ENCODE measurements at regions not wholly inside any gene's neighbourhood (a gene's known extent, or its start where the extent isn't known, plus 50 kb on each side); places are given as distances from the start of the nearest gene placed in this dataset.

DNA sequence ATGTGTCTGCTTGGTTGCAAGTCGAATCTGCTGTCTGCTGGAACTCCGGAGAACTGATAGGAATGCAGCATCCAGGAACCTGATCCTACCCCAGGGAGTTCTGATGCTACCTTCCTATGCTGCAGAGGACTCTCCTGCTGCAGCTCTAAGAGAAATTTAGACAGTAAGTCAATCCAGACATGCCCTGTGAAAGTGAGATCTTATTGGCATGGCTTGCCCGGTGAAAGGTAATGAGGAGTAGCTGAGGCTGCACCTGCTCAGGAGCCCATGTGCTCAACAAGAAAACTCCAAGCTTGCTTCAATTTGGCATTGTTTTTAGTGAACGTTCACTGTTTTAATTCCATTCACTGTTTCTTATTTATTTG is 217.3 kb upstream of the SERP2 start:
- DNase-seq = no peak

DNA sequence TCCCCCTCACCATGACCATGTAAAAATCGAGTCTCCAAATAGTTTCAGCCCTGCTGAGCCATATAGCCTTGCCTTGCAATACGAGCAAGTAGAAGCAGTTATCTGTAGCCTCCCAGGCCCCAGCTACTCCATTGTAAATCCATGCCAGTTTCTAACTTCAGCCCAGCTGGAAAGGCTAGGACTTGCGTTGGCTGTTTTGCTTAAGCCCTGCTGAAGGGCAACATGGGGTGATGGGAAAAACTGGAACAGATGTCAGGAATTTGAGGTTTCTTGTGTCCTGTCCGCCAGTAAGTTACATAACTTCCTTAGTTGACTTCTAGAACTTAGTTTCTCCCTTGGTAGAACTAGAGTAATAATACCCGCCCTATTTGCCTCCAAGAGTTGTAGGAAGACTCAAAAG is 216.0 kb upstream of the SERP2 start:
- DNase-seq = no peak

DNA sequence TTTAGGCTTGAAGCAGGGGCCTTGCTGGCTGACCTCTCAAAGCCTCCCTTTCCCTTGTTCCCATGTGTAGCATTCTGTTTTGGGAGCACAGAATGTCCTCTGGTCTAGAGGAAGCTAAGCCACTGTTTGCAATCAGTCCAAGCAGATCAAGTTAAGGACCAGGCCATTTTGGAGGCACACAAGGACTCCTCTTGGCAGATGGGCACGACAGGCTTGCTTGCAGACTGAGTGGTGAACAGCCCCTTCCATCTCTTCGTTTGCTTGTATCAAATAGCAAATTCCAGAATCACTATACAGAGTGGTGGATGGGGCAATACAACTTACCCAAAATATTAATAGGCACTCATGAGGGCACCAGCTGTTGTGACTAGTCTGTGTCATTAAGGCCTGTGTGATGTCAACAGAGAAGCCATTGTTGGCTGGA is 215.5 kb upstream of the SERP2 start:
- DNase-seq = no peak

DNA sequence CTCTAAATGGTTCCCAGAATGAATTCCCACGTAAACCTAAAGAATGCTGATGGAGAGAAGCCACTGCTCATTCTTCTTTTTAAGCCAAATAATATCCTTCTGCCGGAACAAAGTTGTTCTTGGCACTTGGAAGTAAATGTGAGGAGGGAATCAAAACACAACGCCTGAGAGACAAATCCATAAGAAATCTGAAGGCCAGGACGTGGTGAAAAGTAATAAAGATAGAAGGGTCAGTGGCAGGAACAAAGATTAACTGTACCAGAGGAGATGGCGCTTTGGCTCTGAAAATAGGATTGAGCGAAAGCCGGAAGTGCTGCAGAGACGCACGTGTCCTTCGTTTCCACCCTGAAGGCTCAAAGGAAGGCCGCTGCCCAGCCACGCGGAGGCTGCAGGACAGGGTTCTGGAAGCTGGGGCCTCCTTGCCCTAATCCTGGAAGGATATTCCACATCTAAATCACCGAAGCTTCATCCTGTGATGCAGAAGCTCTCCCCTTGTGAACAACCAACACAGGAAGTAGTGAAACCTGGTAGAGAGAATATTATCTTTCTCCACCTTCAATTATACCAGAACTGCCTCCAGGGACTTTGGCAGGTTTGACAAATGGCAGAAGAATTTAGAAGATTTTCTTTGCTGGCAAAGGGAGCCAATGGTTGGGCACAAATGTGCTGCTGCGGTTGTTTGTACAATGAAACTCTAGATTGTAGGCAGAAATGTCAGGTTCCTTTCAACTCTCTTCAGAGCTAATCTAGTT is 214.6 kb upstream of the SERP2 start:
- DNase-seq = no peak

DNA sequence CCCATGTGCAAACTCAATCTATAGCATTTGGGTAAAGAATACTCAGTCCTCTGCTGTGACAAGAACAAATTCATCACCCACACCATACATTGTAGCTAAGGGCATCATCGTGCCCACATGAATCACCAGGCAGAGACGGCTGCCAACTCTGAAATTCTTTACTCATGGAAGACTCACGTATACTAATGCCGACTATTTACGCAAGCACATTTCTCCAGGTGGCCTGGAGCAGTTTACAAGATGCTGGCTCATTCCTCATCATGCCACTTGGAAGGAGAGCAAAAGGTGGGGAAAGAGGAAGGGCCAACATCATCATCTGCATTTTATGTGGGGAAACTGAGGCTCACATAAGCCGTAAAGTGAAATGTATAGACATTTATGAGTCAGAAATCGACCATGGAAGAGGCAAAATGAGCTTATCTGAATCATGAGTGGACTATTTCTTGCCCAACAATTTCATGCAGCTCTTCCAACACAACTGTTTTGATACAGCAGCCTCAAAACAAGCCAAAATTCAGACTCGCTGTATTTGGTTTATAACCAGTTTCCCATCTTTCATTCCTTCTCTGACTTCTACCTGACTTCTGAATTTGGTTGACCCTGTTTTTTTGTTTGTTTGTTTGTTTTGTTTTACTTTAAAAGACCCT is 213.9 kb upstream of the SERP2 start:
- no peak for DNase-seq

DNA sequence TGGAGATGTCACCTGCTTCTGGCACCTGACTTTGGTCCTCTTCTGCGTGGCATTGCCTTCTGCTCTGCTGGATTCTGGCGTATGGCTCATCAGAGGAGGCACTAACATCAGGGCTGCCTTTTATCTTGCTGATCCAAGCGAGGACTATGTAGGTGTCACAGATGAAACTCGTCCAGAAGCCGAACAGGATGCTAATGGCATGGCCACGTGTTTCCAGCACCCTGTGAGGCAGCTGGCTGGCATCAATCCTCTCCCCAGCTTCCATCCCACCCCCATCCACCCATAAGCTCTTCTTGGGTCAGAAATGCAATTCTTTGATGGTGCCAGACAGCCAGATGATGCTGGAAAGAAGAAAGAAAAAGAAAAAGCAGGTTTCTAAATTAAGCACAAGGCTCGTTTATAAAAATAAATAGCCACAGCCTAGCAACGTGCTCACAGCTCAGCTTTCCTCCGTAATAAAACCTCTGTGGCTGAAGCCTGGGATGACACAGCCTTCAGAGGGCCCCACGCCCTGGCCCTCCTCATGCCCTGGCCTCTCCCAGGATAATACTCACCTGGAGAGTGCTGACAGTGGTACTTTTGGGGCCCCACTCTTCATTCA is 212.9 kb upstream of the SERP2 start:
- no peak for DNase-seq

DNA sequence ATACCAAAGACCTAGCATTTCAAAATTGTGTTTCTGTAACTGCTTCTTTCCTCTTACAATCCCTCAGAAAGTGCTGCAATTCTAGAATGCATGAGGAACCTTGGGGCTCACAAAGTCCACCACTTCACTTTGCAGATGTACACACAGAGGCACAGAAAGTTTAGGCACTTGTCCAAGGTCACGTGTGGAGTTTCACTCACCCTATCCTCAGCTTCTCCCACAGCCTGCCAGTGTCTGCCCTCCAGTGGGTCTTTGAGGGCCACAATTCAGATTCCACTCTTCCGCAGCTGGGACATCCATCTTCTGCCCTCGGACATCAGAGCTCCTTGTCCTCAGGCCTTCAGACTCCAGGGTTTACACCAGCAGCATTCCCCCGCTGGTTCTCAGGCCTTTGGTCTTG is 210.5 kb upstream of the SERP2 start:
- DNase-seq = no peak

DNA sequence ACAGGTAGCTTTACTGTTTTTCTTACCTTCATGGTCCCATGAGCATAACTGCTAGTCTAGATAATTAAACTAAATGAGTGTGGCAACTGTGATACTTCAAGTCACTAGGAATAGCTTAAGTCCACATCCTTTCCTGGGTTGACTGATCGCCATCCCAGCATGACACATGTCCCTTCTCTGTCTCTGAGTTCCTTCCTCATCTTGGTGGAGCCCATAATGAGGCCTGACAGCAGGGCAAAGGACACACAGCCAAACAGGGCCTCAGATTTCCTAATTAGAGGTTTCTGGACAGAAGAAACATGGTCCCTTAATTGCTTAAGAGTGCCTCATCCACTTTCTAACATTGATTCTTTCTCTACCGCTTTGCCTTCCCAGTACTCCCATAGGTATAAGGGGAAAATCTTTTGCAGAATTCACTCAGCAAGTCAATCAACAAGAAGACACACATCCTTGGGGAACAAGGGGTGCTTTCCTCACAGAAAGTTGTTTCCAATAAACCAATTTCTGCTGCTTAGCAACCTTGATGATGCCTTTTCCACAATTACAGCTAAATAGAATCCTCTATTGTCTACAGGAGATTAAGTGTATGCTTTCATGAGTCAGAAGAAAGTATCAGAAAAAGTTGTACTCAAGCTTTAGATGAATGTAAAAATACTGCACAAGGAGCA is 208.3 kb upstream of the SERP2 start:
- no peak for DNase-seq

DNA sequence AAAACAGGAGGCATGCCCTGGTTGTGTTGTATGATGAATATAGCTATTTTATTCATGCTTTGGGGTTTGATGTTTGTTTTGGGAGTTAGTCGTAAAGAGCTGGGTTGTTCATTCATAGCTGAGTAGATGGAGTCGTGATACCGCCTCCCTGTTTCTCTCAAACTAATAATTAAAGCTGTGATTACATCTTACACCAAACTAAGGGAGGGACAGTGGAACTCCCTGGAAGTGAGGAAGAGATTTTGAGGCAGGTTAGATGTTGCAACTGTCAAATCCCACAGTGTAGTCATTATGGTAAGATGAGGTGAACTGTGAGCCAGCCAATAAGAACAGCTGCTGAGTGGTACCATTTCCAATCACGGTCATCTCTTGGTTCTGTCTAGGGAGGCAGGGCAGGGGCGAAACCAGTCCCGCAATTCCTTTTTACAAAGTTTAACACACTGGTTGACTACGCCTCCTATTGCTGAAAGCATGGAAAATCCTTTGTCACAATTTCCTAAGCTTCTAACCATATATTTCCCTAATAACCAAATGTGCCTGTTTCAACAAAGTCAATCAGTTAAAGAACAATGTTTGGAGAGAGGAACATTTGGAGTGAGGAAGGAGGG is 207.6 kb upstream of the SERP2 start:
- DNase-seq = no peak

DNA sequence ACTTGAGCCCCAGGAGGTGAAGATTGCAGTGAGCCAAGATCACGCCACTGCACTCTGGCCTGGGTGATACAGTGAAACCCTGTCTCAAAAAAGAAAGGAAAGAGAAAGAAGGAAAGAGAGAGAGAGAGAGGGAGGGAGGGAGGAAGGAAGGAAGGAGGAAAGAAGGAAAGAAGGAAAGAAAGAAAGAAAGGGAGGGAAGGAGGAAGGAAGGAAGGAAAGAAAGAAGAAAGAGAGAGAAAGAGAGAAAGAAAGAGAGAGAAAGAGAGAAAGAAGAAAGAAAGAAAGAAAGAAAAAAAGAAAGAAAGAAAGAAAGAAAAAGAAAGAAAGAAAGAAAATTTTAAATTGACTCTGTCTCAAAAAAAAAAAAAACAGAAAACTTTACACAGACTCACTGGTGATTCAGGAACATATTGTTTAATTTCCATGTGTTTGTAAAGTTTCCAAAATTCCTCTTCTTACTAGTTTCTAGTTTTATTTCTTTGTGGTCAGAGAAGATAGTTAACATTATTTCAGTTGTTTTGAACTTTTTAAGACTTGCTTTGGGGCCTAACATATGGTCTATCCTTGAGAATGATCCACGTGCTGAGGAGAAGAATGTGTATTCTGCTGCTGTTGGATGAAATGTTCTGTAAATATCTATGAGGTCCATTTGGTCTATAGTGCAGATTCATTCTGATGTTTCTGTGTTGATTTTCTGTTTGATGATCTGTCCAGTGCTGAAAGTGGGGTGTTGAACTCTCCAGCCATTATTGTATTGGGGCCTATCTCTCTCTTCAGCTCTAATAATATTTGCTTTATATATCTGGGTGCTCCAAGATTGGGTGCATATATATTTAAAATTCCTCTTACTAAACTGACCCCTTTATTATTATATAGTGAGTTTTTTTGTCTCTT is 204.4 kb upstream of the SERP2 start:
- no peak for DNase-seq

DNA sequence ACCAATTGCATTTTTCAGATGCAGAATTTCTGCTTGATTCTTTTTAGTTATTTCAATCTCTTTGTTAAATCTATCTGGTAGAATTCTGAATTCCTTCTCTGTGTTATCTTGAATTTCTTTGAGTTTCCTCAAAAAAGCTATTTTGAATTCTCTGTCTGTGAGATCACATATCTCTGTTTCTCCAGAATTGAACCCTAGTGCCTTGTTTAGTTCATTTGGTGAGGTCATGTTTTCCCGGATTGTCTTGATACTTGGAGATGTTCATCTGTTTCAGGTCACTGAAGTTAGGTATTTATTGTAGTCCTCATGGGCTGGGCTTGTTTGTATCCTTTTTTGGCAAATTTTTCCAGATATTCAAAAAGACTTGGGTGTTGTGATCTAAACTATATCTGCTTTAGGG is 202.9 kb upstream of the SERP2 start:
- no peak for DNase-seq

DNA sequence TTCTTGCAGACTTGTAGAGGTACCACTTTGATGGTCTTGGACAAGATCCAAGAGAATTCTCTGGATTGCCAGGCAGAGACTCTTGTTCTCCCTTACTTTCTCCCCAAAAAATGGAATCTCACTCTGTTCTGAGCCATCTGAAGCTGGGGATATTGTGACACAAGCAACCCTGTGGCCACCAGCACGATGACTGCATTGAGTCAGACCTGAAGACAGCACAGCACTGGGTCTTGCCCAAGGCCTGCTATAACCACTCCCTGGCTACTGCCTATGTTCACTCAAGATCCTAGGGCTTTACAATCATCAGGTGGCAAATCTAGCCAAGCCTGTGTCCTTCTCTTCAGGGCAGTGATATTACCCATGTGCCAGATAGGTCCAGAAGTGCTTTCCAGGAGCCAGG is 202.5 kb upstream of the SERP2 start:
- no peak for DNase-seq

DNA sequence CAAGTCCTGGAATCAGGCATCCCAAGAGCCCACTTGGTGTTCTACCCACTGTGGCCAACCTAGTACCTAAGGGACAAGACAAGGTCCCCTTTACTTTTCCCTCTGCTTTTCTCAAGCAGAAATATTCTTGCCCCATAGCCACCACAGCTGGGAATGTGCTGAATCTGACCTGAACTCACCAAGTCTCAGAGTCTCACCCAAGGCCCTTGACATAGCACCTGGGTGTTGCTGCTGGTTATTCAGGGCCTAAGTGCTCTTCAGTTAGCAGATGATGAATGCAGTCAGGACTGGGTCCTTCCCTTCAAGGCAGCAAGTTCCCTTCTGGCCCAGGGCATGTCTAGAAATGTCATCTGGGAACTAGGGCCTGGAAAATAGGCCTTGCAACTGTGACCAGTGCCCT is 201.8 kb upstream of the SERP2 start:
- DNase-seq = no peak

DNA sequence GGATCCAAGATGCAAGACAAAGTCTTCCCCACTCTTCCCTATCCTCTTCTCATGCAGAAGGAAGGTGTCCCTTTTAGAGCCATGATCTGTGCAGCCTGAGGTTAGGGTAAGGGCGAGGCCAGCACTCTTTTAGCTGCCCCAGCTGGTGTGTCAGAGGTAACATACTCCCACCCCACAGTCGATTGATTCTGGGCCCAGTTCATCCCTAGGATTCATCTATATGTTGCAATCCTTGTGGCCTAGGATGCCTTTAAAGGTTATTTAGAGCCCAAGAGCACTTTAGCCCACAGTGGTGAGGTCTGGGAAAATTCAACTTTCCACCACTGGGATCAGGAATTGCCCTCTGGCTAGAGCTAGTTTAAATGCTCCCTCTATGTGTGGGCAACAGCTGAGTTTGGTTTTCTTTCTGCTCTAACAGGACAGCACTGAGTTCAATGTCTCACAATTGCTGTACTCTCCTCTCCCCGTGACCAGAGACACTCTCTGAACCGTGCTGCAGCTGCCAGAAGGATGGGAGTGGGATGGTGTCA is 201.3 kb upstream of the SERP2 start:
- DNase-seq = no peak

DNA sequence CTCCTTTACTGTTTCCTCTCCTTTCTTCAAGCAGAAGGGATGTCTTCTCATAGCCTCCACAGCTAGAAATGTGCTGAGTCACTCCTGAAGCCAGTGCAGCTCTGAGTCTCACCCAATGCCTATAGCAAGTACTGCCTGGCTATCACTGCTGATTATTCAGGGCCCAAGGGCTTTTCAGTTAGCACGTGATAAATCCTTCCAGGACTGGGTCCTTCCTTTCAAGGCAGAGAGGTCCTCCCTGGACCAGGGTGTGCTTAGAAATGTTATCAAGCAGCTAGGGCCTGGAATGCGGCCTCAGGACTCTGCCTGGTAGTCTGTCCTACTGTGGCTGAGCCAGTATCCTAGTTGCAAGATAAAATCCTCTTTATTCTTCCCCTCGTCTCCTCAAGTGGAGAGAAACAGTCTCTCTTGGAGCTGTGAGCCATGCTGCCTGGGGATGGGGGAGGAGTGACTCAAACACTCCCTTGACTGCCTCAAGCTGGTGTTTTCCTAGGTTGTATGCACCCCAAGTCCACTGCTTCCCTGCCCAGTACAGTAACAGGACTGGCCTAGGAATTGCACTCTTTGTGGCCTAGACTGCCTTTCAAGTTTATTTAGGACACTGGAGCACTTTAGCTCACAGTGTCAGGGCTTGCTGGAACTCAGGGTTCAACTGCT is 198.7 kb upstream of the SERP2 start:
- peak; percentile 86 for DNase-seq

DNA sequence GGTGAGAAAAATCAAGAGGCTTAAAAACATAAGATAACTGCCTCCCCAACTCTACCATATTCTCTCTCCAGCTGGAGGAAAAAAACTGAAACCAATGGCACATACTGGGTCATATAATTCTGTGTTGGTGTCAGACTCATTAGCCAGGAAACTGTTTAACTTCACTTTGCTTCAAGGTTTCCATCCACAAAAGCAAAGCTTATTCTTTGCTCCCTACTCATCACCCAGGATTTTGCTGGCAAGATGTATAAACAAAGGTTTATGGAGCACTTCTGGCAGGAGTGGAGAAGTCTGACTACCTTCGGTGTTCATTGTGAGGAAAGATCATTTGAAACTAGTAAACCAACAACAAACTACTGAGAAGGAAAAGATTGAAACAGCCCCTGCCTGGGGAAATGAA is 197.5 kb upstream of the SERP2 start:
- DNase-seq = no peak

DNA sequence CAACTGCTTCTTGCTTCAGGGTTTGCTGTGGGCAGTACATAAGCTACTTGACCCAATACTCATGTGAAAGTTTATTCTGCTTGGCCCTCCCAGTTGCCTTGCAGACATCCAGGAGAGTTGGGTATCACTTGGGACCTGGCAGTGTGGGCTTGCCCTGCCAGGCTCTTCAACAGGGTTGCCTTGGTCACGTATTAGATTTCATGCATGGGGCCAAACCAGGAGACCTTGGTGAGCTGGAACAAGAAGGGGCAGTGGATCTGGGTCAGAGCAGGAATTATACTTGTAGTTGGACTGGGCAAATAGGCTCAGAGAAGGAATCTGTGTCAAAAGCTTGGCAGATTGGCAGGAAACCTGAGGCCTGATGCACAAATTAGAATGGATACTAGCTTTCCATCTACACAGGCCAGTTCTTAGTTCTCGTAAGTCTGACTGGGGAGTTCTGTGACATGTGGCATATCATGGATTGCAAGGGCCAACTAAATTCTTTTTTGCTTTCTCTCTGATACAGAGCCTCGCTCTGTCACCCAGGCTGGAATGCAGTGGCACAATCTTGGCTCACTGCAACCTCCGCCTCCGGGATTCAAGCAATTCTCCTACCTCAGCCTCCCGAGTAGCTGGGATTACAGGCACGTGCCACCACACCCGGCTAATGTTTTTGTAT is 192.6 kb upstream of the SERP2 start:
- DNase-seq = no peak

DNA sequence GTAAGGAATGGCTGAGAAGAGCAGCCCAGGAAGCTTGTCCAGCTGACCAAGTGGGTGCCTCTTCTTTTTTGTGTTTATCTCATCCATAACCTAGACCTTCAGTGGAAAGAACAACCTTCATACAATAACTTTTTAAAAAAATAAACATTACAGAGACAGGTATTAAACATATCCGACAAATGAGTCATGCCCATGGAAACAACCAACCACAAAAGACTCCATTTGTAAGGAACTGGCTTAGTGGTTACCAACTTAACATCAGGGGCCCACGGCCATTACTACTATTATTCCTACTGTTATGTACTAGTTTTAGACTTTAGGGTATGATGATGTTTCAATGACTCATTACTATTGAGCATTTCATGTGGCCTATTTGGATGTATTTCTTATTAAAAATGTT is 191.7 kb upstream of the SERP2 start:
- no peak for DNase-seq

DNA sequence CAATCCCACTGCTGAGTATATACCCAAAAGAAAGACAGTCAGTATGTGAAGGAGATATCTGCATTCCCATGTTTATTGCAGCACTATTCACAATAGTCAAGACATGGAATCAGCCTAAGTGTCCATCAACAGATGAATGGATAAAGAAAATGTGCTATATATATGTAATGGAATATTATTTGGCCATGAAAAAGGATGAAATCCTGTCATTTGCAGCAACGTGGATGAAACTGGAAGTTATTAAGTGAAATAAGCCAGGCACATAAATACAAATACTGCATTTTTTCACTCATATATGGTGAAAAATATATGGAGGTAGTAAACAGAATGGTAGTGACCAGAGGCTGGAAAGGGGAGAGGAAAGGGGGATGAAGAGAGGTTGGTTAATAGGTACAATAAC is 188.9 kb upstream of the SERP2 start:
- no peak for DNase-seq

DNA sequence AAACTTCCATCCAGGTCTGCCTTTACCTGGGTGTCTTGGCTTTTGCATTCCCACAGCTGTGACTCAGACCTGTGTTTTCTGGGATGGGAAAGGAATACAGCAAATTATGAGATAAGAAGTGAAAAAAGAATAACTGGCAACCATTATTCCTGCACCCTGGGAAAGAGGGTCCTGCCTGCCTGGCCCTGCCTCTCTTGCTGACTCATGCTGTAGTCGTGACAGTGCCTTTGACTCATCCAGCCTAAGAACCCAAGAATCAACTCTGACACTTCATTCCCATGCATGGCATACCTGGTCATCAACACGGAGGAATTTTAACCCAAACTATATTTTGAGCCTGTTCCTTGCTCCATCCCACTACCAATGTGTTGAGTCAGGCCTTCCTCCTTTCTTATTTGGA is 185.4 kb upstream of the SERP2 start:
- DNase-seq = no peak

DNA sequence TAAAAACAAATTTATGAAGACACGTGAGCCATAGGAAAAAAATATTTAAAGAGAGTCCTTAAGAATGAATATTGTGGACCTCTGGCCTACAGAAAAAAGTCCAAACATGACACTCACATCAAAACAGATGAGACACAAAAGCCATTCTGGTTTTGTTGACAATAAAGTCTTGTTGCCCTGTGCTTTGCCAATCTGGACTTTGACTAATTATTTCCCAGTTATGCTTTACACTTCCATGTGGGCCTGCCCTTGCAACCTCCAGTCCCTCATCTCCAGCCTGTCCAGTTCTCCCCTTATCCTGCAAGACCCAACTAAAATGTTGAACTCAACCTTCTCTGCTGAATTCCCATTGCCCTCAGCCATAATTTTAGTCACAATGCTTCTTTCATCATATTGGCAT is 184.5 kb upstream of the SERP2 start:
- no peak for DNase-seq
